Endothelial cell (in vitro differentiated cells): ENCODE measurements at regions not wholly inside any gene's neighbourhood (a gene's known extent, or its start where the extent isn't known, plus 50 kb on each side); places are given as distances from the start of the nearest gene placed in this dataset.

Experiments
- DNase-seq: peaks from one replicate; pipeline ENCODE4 v3.0.0; 2021; ENCODE audit warnings: low spot score
- H3K27ac Mint-ChIP-seq: one replicate; pipeline ENCODE4 v1.8.0; 2021; ENCODE audit warnings: mixed read lengths, inconsistent platforms; ENCODE audit not compliant: unreplicated experiment
- H3K27me3 Mint-ChIP-seq: one replicate; pipeline ENCODE4 v1.8.0; 2021; ENCODE audit warnings: mild to moderate bottlenecking, moderate library complexity, mixed read lengths, inconsistent platforms; ENCODE audit not compliant: unreplicated experiment
- H3K36me3 Mint-ChIP-seq: one replicate; pipeline ENCODE4 v1.8.0; 2021; ENCODE audit warnings: mild to moderate bottlenecking, low read depth, mixed read lengths, inconsistent platforms; ENCODE audit not compliant: unreplicated experiment
- H3K4me1 Mint-ChIP-seq: one replicate; pipeline ENCODE4 v1.8.0; 2021; ENCODE audit warnings: mild to moderate bottlenecking, mixed read lengths, inconsistent platforms; ENCODE audit not compliant: unreplicated experiment
- H3K4me3 Mint-ChIP-seq: one replicate; pipeline ENCODE4 v1.8.0; 2021; ENCODE audit warnings: mild to moderate bottlenecking, mixed read lengths, inconsistent platforms; ENCODE audit not compliant: unreplicated experiment
- H3K9me3 Mint-ChIP-seq: one replicate; pipeline ENCODE4 v1.8.0; 2021; ENCODE audit warnings: mixed read lengths, inconsistent platforms; ENCODE audit not compliant: unreplicated experiment
- TF ChIP-seq, protein P1 (sequence below): fragments of 200-600 bp; sonication (generic); IDR thresholded peaks from one replicate; pipeline ENCODE4 v1.5.0; 2021; ENCODE audit warnings: antibody characterized with exemption; ENCODE audit not compliant: unreplicated experiment

- Mint-ChIP-seq H3K27me3 (no peaks in the 10 kb centered on the region), H3K4me1 (peaks cover 7% of the 10 kb centered on the region), H3K9me3 (no peaks in the 10 kb centered on the region), H3K36me3 (no peaks in the 10 kb centered on the region), H3K4me3 (no peak overlapping the region), H3K27ac (no peak overlapping the region)
- DNase-seq: no peak
- TF ChIP-seq, protein P1, sequence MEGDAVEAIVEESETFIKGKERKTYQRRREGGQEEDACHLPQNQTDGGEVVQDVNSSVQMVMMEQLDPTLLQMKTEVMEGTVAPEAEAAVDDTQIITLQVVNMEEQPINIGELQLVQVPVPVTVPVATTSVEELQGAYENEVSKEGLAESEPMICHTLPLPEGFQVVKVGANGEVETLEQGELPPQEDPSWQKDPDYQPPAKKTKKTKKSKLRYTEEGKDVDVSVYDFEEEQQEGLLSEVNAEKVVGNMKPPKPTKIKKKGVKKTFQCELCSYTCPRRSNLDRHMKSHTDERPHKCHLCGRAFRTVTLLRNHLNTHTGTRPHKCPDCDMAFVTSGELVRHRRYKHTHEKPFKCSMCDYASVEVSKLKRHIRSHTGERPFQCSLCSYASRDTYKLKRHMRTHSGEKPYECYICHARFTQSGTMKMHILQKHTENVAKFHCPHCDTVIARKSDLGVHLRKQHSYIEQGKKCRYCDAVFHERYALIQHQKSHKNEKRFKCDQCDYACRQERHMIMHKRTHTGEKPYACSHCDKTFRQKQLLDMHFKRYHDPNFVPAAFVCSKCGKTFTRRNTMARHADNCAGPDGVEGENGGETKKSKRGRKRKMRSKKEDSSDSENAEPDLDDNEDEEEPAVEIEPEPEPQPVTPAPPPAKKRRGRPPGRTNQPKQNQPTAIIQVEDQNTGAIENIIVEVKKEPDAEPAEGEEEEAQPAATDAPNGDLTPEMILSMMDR: no peak
Observed at GRCh38 chr4:23366557-23366906, 523.3 kb downstream of the PPARGC1A start.

DNA sequence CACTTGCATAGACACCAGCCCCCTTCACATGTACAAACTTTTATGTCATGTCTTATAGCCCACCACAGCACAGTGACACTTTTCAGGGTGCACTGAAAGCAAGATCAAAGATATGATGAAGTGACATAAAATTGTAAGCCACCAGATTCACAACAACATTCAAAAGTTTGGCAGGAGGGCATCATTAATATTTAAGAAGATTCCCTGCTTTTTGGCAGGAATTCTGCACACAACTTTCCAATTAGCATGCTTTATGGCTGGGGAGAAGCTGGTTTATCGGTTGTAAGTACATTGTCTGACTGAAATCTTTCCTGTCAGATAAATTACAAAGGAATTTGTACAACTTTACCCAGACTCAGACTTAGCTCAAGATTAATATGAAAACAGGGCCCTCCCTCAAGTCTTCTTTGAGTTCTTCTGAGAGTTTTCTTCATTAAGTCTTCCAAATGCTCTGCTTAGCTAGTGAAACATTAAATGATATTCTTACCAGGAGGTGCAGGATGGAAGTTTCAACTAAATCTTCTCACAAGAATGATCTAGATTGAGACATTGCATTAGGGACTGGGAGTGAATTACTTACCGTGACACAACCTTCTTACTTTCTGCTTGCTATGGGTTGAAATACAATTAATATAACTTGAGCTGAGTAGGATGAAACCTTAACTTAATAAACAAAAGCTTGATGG lies 523.8 kb downstream of the PPARGC1A start:
- Mint-ChIP-seq H3K4me3 (no peak overlapping the region), H3K9me3 (no peaks in the 10 kb centered on the region), H3K27me3 (no peaks in the 10 kb centered on the region), H3K36me3 (no peaks in the 10 kb centered on the region), H3K4me1 (peaks cover 7% of the 10 kb centered on the region), H3K27ac (no peak overlapping the region)
- no peak for DNase-seq
- TF ChIP-seq, protein P1: no peak

- Mint-ChIP-seq H3K27me3 (no peaks in the 10 kb centered on the region), H3K36me3 (no peaks in the 10 kb centered on the region), H3K9me3 (no peaks in the 10 kb centered on the region), H3K27ac (no peak overlapping the region), H3K4me1 (peaks cover 7% of the 10 kb centered on the region), H3K4me3 (no peak overlapping the region)
- TF ChIP-seq, protein P1: no peak
- DNase-seq: no peak
Observed at GRCh38 chr4:23365086-23365485, 524.8 kb downstream of the PPARGC1A start.

- Mint-ChIP-seq H3K4me3 (no peak overlapping the region), H3K27me3 (no peaks in the 10 kb centered on the region), H3K36me3 (no peaks in the 10 kb centered on the region), H3K27ac (no peak overlapping the region), H3K4me1 (peaks cover 3% of the 10 kb centered on the region), H3K9me3 (no peaks in the 10 kb centered on the region)
- no peak for DNase-seq
- TF ChIP-seq, protein P1: no peak
Observed at GRCh38 chr4:23364167-23364566, 525.7 kb downstream of the PPARGC1A start.

DNA sequence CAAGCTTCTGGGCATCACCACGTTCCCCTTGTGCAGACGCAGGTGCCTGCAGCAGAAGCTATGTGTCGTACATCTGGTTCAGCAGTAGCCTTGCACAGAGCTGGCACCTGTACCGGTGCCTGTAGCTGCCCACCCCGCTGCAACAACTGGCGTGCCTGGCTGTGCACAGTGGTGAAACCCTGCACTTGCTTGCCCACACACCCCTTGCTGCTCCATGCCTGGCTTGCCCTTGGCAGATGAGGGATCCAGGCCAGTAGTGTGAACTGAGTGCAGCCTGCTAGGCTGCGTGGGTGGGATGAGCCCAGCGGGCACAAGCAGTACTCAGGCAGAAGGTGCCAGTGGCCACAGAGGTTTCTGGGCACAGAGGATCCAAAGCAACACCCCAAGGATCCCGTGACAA lies 528.4 kb downstream of the PPARGC1A start:
- TF ChIP-seq, protein P1: no peak
- H3K4me1 Mint-ChIP-seq: no peaks in the 10 kb centered on the region
- H3K27ac Mint-ChIP-seq: no peak overlapping the region
- no peaks in the 10 kb centered on the region for H3K27me3 Mint-ChIP-seq
- no peaks in the 10 kb centered on the region for H3K36me3 Mint-ChIP-seq
- no peak overlapping the region for H3K4me3 Mint-ChIP-seq
- no peak for DNase-seq
- H3K9me3 Mint-ChIP-seq: no peaks in the 10 kb centered on the region
